Thoracic aorta (tissue), 2 donors: ENCODE measurements at regions not wholly inside any gene's neighbourhood (a gene's known extent, or its start where the extent isn't known, plus 50 kb on each side); places are given as distances from the start of the nearest gene placed in this dataset.

Experiments
- ATAC-seq: fragments of 150-250 bp; one replicate; pipeline ENCODE4 v1.8.0; 2017; ENCODE audit warnings: low read depth; ENCODE audit not compliant: insufficient number of reproducible peaks, low FRiP score
- DNase-seq: peaks from one replicate; pipeline ENCODE4 v3.0.0-alpha.2; 2020; ENCODE audit warnings: low spot score
- H3K27ac ChIP-seq, 2 donors: fragments of 200-600 bp; sonication (generic); 1 replicate in 1 of 2; 2 replicates in 1 of 2; pipeline ENCODE4 v1.5.1; 2016; ENCODE audit warnings: mild to moderate bottlenecking in 2 of 2, moderate library complexity in 2 of 2
- H3K27me3 ChIP-seq: fragments of 200-600 bp; sonication (generic); replicated peaks from 2 replicates; pipeline ENCODE4 v1.6.0; 2016; ENCODE audit warnings: mild to moderate bottlenecking; ENCODE audit not compliant: insufficient read depth
- H3K36me3 ChIP-seq: fragments of 200-600 bp; sonication (generic); one replicate; pipeline ENCODE4 v1.5.1; 2016
- H3K4me1 ChIP-seq, 2 donors: fragments of 200-600 bp; sonication (generic); 1 replicate in 1 of 2; 2 replicates in 1 of 2; pipeline versions ENCODE4 v1.5.1 to v1.6.0; 2016; ENCODE audit warnings: low read depth in 2 of 2, mild to moderate bottlenecking in 1 of 2; ENCODE audit not compliant: control insufficient read depth in 1 of 2
- H3K4me3 ChIP-seq: fragments of 200-600 bp; sonication (generic); 2 replicates; pipeline ENCODE4 v1.5.1; 2016; ENCODE audit warnings: mild to moderate bottlenecking
- H3K9me3 ChIP-seq: fragments of 200-600 bp; sonication (generic); 2 replicates; pipeline ENCODE4 v1.5.1; 2016
- CTCF ChIP-seq: fragments of 200-600 bp; sonication (generic); IDR thresholded peaks from one replicate; pipeline ENCODE4 v1.5.1; 2019; ENCODE audit warnings: antibody characterized with exemption

- DNase-seq (no peak), ATAC-seq (no peak)
- Histone ChIP-seq H3K36me3 (no peaks in the 10 kb centered on the region), H3K4me1 (no peaks in the 10 kb centered on the region), H3K9me3 (no peaks in the 10 kb centered on the region), H3K27me3 (no peaks in the 10 kb centered on the region), H3K27ac (no peak overlapping the region), H3K4me3 (no peak overlapping the region)
- no peak for TF ChIP-seq CTCF
Measured at GRCh38 chr13:80840316-80840976, 499.5 kb upstream of the SPRY2 start.

- DNase-seq (no peak), ATAC-seq (no peak)
Measured at GRCh38 chr13:80835902-80836301, 495.0 kb upstream of the SPRY2 start.

GRCh38 chr13:80830431-80830830, 489.5 kb upstream of the SPRY2 start:
- Histone ChIP-seq H3K4me1 (no peaks in the 10 kb centered on the region), H3K36me3 (no peaks in the 10 kb centered on the region), H3K4me3 (no peak overlapping the region), H3K27me3 (no peaks in the 10 kb centered on the region), H3K9me3 (peaks cover 8% of the 10 kb centered on the region), H3K27ac (no peak overlapping the region)
- ATAC-seq (no peak), DNase-seq (no peak)
- no peak for TF ChIP-seq CTCF

More at GRCh38 chr13:80835902-80836301, 495.0 kb upstream of the SPRY2 start:
- no peak for TF ChIP-seq CTCF
- no peaks in the 10 kb centered on the region for H3K4me1 ChIP-seq
- no peak overlapping the region for H3K27ac ChIP-seq
- H3K4me3 ChIP-seq = no peak overlapping the region
- no peaks in the 10 kb centered on the region for H3K36me3 ChIP-seq
- H3K9me3 ChIP-seq = peaks cover 5% of the 10 kb centered on the region
- no peaks in the 10 kb centered on the region for H3K27me3 ChIP-seq

- ATAC-seq (no peak), DNase-seq (no peak)
- no peak for TF ChIP-seq CTCF
Measured at GRCh38 chr13:80828759-80829158, 487.8 kb upstream of the SPRY2 start.

GRCh38 chr13:80825276-80825675, 484.4 kb upstream of the SPRY2 start:
- ATAC-seq (no peak), DNase-seq (no peak)
- H3K9me3 ChIP-seq = peaks cover 3% of the 10 kb centered on the region
- no peak overlapping the region for H3K27ac ChIP-seq
- no peaks in the 10 kb centered on the region for H3K4me1 ChIP-seq
- no peaks in the 10 kb centered on the region for H3K27me3 ChIP-seq
- no peaks in the 10 kb centered on the region for H3K36me3 ChIP-seq
- no peak for TF ChIP-seq CTCF
- no peak overlapping the region for H3K4me3 ChIP-seq

More at GRCh38 chr13:80828759-80829158, 487.8 kb upstream of the SPRY2 start:
- Histone ChIP-seq H3K4me3 (no peak overlapping the region), H3K4me1 (no peaks in the 10 kb centered on the region), H3K27me3 (no peaks in the 10 kb centered on the region), H3K9me3 (peaks cover 3% of the 10 kb centered on the region), H3K27ac (no peak overlapping the region), H3K36me3 (no peaks in the 10 kb centered on the region)
